H1 (cell line): ENCODE measurements at regions not wholly inside any gene's neighbourhood (a gene's known extent, or its start where the extent isn't known, plus 50 kb on each side); places are given as distances from the start of the nearest gene placed in this dataset.

Source experiments
- CTCF ChIA-PET: fragments of 300-600 bp; sonication (Branson Sonifier 250); formaldehyde crosslinking; loops from one replicate; lab custom pipeline; 2021; ENCODE audit not compliant: partially characterized antibody; lab: Charles Lee
- POLR2A ChIA-PET: fragments of 300-600 bp; sonication (Branson Sonifier 250); formaldehyde crosslinking; loops from one replicate; lab custom pipeline; 2021; ENCODE audit warnings: inconsistent platforms; ENCODE audit not compliant: partially characterized antibody; lab: Charles Lee
- DNase-seq, 2 experiments: peaks; one replicate each; pipeline versions ENCODE4 v3.0.0 to v3.0.0-alpha.2; 2010 to 2022; ENCODE audit warnings: low spot score in 2 of 2, low read depth in 1 of 2, mixed read lengths in 1 of 2
- FAIRE-seq: peaks from 2 replicates; lab custom pipeline; 2011; peaks lifted over from hg19 to GRCh38; lab: Jason Lieb, UNC
- H2AFZ ChIP-seq: 2 replicates; pipeline ENCODE4 v1.8.1; 2012; ENCODE audit warnings: low read length, inconsistent platforms
- H2AK5ac ChIP-seq: 2 replicates; pipeline ENCODE4 v1.6.1; 2013; ENCODE audit warnings: low read depth, low read length
- H2BK120ac ChIP-seq: replicated peaks from 2 replicates; pipeline ENCODE3; 2013; ENCODE audit warnings: low read depth, low read length, inconsistent platforms
- H2BK12ac ChIP-seq: 2 replicates; pipeline ENCODE4 v1.6.1; 2013; ENCODE audit warnings: low read depth, low read length
- H2BK15ac ChIP-seq: 2 replicates; pipeline ENCODE4 v1.6.1; 2013; ENCODE audit warnings: low read length
- H2BK20ac ChIP-seq: 2 replicates; pipeline ENCODE4 v1.6.1; 2013; ENCODE audit warnings: low read length
- H2BK5ac ChIP-seq: 2 replicates; pipeline ENCODE4 v1.6.1; 2013; ENCODE audit warnings: low read depth, low read length
- H3K14ac ChIP-seq: 2 replicates; pipeline ENCODE4 v1.6.1; 2013; ENCODE audit warnings: inconsistent platforms; ENCODE audit not compliant: insufficient read length
- H3K18ac ChIP-seq: 2 replicates; pipeline ENCODE4 v1.6.1; 2013; ENCODE audit warnings: low read length; ENCODE audit errors: extremely low read depth
- H3K23ac ChIP-seq: 2 replicates; pipeline ENCODE4 v1.6.1; 2013; ENCODE audit warnings: inconsistent platforms; ENCODE audit not compliant: insufficient read length
- H3K23me2 ChIP-seq: 2 replicates; pipeline ENCODE4 v1.6.1; 2013; ENCODE audit warnings: low read depth, low read length
- H3K27ac ChIP-seq: 2 replicates; pipeline ENCODE4 v1.6.1; 2011; ENCODE audit warnings: low read depth, low read length, inconsistent platforms
- H3K27me3 ChIP-seq, 4 experiments: replicated peaks in 1 of 4; 1 replicate in 1 of 4; 2 replicates in 3 of 4; pipeline versions ENCODE4 v1.6.1 to v1.8.1; 2011 to 2013; ENCODE audit warnings: low read length in 3 of 4, mild to moderate bottlenecking in 3 of 4, inconsistent platforms in 2 of 4, mixed read lengths in 2 of 4, moderate library complexity in 1 of 4; ENCODE audit not compliant: control insufficient read depth in 3 of 4, insufficient read depth in 3 of 4; ENCODE audit errors: extremely low read depth in 1 of 4
- H3K36me3 ChIP-seq, 4 experiments: 2 replicates each; pipeline versions ENCODE4 v1.6.1 to v1.8.1; 2011 to 2013; ENCODE audit warnings: mild to moderate bottlenecking in 4 of 4, low read length in 3 of 4, moderate library complexity in 2 of 4, control low read depth in 1 of 4, inconsistent platforms in 1 of 4; ENCODE audit not compliant: insufficient read depth in 4 of 4, control insufficient read depth in 2 of 4
- H3K4ac ChIP-seq: replicated peaks from 2 replicates; pipeline ENCODE3; 2013; ENCODE audit warnings: low read length, low read depth, mixed read lengths, inconsistent platforms; ENCODE audit not compliant: insufficient read length
- H3K4me1 ChIP-seq, 4 experiments: replicated peaks in 1 of 4; 1 replicate in 1 of 4; 2 replicates in 3 of 4; pipeline versions ENCODE4 v1.6.1 to v1.8.1; 2011 to 2013; ENCODE audit warnings: low read length in 3 of 4, inconsistent platforms in 2 of 4, mixed read lengths in 1 of 4; ENCODE audit not compliant: insufficient read depth in 4 of 4, control insufficient read depth in 3 of 4
- H3K4me2 ChIP-seq, 2 experiments: 2 replicates each; pipeline versions ENCODE4 v1.6.1 to v1.8.1; 2011 to 2013; ENCODE audit warnings: low read depth in 2 of 2, low read length in 2 of 2, control low read depth in 1 of 2, inconsistent platforms in 1 of 2, mild to moderate bottlenecking in 1 of 2; ENCODE audit not compliant: insufficient read depth in 1 of 2
- H3K4me3 ChIP-seq, 4 experiments: fragments of 200-600, 300-600 bp in 1 of 4; sonication (generic), shearing (Covaris generic), sonication (Bioruptor Twin) in 1 of 4; 2 replicates each; pipeline versions ENCODE4 v1.5.1 to v1.8.1; 2011 to 2016; ENCODE audit warnings: low read length in 4 of 4, low read depth in 3 of 4, control low read depth in 2 of 4, inconsistent platforms in 2 of 4, mild to moderate bottlenecking in 2 of 4, mixed read lengths in 1 of 4, moderate library complexity in 1 of 4; ENCODE audit not compliant: insufficient read depth in 2 of 4; ENCODE audit errors: extremely low read depth in 1 of 4
- H3K56ac ChIP-seq: replicated peaks from 2 replicates; pipeline ENCODE3; 2013; ENCODE audit warnings: low read depth, mild to moderate bottlenecking, mixed read lengths, low read length, inconsistent platforms; ENCODE audit not compliant: insufficient read length
- H3K79me1 ChIP-seq: 2 replicates; pipeline ENCODE4 v1.6.1; 2013; ENCODE audit warnings: low read depth, low read length, control low read depth
- H3K79me2 ChIP-seq, 2 experiments: 2 replicates each; pipeline versions ENCODE4 v1.6.1 to v1.8.1; 2012 to 2013; ENCODE audit warnings: low read length in 2 of 2, mild to moderate bottlenecking in 2 of 2, inconsistent platforms in 1 of 2; ENCODE audit not compliant: insufficient read depth in 2 of 2, control insufficient read depth in 1 of 2
- H3K9ac ChIP-seq, 4 experiments: replicated peaks in 1 of 4; 1 replicate in 1 of 4; 2 replicates in 3 of 4; pipeline versions ENCODE4 v1.6.1 to v1.8.1; 2011 to 2013; ENCODE audit warnings: low read depth in 3 of 4, low read length in 3 of 4, control low read depth in 2 of 4, mild to moderate bottlenecking in 2 of 4, moderate library complexity in 2 of 4, inconsistent platforms in 1 of 4; ENCODE audit errors: extremely low read depth in 1 of 4
- H3K9me3 ChIP-seq, 2 experiments: 2 replicates each; pipeline versions ENCODE4 v1.6.1 to v1.8.1; 2012 to 2013; ENCODE audit warnings: mild to moderate bottlenecking in 2 of 2, moderate library complexity in 2 of 2, control low read depth in 1 of 2, inconsistent platforms in 1 of 2, low read depth in 1 of 2, low read length in 1 of 2, mixed read lengths in 1 of 2; ENCODE audit not compliant: insufficient read depth in 2 of 2
- H4K20me1 ChIP-seq, 2 experiments: replicated peaks in 1 of 2; 2 replicates each; pipeline versions ENCODE3 to v1.8.1; 2011 to 2013; ENCODE audit warnings: inconsistent platforms in 2 of 2, low read length in 2 of 2, mild to moderate bottlenecking in 1 of 2; ENCODE audit not compliant: insufficient read depth in 2 of 2, control insufficient read depth in 1 of 2
- H4K5ac ChIP-seq: 2 replicates; pipeline ENCODE4 v1.6.1; 2013; ENCODE audit warnings: low read length, low read depth, mixed read lengths, inconsistent platforms; ENCODE audit not compliant: insufficient read length
- H4K8ac ChIP-seq: 2 replicates; pipeline ENCODE4 v1.8.0; 2013; ENCODE audit warnings: mild to moderate bottlenecking, moderate library complexity, low read length, inconsistent platforms; ENCODE audit not compliant: insufficient read depth; ENCODE audit errors: extremely low read depth
- H4K91ac ChIP-seq: replicated peaks from 2 replicates; pipeline ENCODE3; 2013; ENCODE audit warnings: low read length, mixed read lengths, inconsistent platforms; ENCODE audit not compliant: insufficient read length
- CBX5 ChIP-seq: fragments of 300-800, 300-1000 bp; sonication (generic); IDR thresholded peaks from 2 replicates; pipeline ENCODE4 v1.7.1; 2016; ENCODE audit warnings: antibody characterized with exemption, low read length, low read depth
- CBX8 ChIP-seq: fragments of 300-800, 300-1000 bp; sonication (generic); IDR thresholded peaks from 2 replicates; pipeline ENCODE4 v1.7.1; 2016; ENCODE audit warnings: low read depth, low read length, borderline replicate concordance
- CEBPB ChIP-seq: IDR thresholded peaks from 2 replicates; pipeline ENCODE4 v1.6.1; 2012; ENCODE audit warnings: low read depth, low read length
- E2F6 ChIP-seq: IDR thresholded peaks from 2 replicates; pipeline ENCODE4 v1.6.1; 2012; ENCODE audit warnings: inconsistent platforms
- EP300 ChIP-seq, 2 experiments: IDR thresholded peaks; 1 replicate in 1 of 2; 2 replicates in 1 of 2; pipeline ENCODE4 v1.6.1; 2011 to 2012; ENCODE audit warnings: low read depth in 2 of 2, low read length in 2 of 2, mild to moderate bottlenecking in 2 of 2, borderline replicate concordance in 1 of 2, inconsistent platforms in 1 of 2, moderate library complexity in 1 of 2
- JUND ChIP-seq: IDR thresholded peaks from 2 replicates; pipeline ENCODE4 v1.6.1; 2011; ENCODE audit warnings: mild to moderate bottlenecking, improper control_type of control experiment, low read length
- KDM1A ChIP-seq: fragments of 200-600, 300-600 bp; sonication (generic); IDR thresholded peaks from 2 replicates; pipeline ENCODE4 v1.7.1; 2016; ENCODE audit warnings: mild to moderate bottlenecking, low read length, borderline replicate concordance
- NRF1 ChIP-seq: IDR thresholded peaks from 2 replicates; pipeline ENCODE4 v1.6.1; 2011; ENCODE audit warnings: mild to moderate bottlenecking, low read depth, low read length, improper control_type of control experiment
- SAP30 ChIP-seq: fragments of 300-600 bp; sonication (generic); IDR thresholded peaks from 2 replicates; pipeline ENCODE4 v1.7.1; 2012; ENCODE audit warnings: low read length, moderate library complexity, mild to moderate bottlenecking, inconsistent platforms; ENCODE audit not compliant: insufficient read depth, insufficient replicate concordance
- SP1 ChIP-seq: IDR thresholded peaks from 2 replicates; pipeline ENCODE4 v1.6.1; 2011; ENCODE audit warnings: low read depth, low read length
- SP4 ChIP-seq: IDR thresholded peaks from 2 replicates; pipeline ENCODE4 v1.6.1; 2012; ENCODE audit warnings: low read length, inconsistent platforms
- SUZ12 ChIP-seq: fragments of 200-600 bp; sonication (generic); IDR thresholded peaks from 2 replicates; pipeline ENCODE4 v1.6.1; 2012; ENCODE audit warnings: mild to moderate bottlenecking, inconsistent platforms, low read length, moderate library complexity, mixed read lengths
- TEAD4 ChIP-seq: IDR thresholded peaks from 2 replicates; pipeline ENCODE4 v1.6.1; 2012; ENCODE audit warnings: low read depth, low read length, inconsistent platforms, mixed read lengths
- USF2 ChIP-seq: IDR thresholded peaks from 2 replicates; pipeline ENCODE4 v1.6.1; 2011; ENCODE audit warnings: low read length, improper control_type of control experiment

GRCh38 chr13:73195091-73195490 lies 136.3 kb downstream of the KLF5 start:
- FAIRE-seq (no peak), DNase-seq (no peak)
- H3K27ac ChIP-seq = no peak overlapping the region
- no peaks in the 10 kb centered on the region; a peak in 1 of 8 replicates for H3K36me3 ChIP-seq
- no peak overlapping the region for H2BK20ac ChIP-seq
- H4K91ac ChIP-seq = no peak overlapping the region
- H2BK120ac ChIP-seq = no peak overlapping the region
- no peaks in the 10 kb centered on the region for H3K79me2 ChIP-seq
- TF ChIP-seq TEAD4 (no peak), CEBPB (no peak), CBX8 (no peak), EP300 (IDR thresholded peaks at IDR 0.05; ENCODE audit: borderline replicate concordance in 1 of 2, low read depth in 2 of 2, low read length in 2 of 2) (no peak), JUND (no peak), E2F6 (no peak), SP4 (no peak), SUZ12 (no peak), USF2 (no peak), SAP30 (no peak), NRF1 (no peak), SP1 (no peak), CBX5 (no peak), KDM1A (no peak)
- H3K9me3 ChIP-seq = no peaks in the 10 kb centered on the region
- no peaks in the 10 kb centered on the region for H3K27me3 ChIP-seq
- no peak overlapping the region for H3K9ac ChIP-seq
- no peak overlapping the region for H4K5ac ChIP-seq
- no peak overlapping the region for H3K23ac ChIP-seq
- no peaks in the 10 kb centered on the region for H4K20me1 ChIP-seq
- CTCF ChIA-PET = interaction anchor here (0.6 kb wide), 1 partner anchor 9 kb away, joined by 3 read pairs; no protein-coding TSS in a partner anchor
- no peak overlapping the region for H2BK5ac ChIP-seq
- no peaks in the 10 kb centered on the region for H3K79me1 ChIP-seq
- no peak overlapping the region for H3K4me3 ChIP-seq
- H2AFZ ChIP-seq = no peak overlapping the region
- no peak overlapping the region for H2AK5ac ChIP-seq
- H3K56ac ChIP-seq = no peak overlapping the region
- no peak overlapping the region for H2BK12ac ChIP-seq
- H2BK15ac ChIP-seq = no peak overlapping the region
- no peaks in the 10 kb centered on the region for H3K23me2 ChIP-seq
- H3K4me2 ChIP-seq = no peak overlapping the region
- POLR2A ChIA-PET = no interaction called here
- no peaks in the 10 kb centered on the region; a peak in 1 of 7 replicates for H3K4me1 ChIP-seq
- H3K4ac ChIP-seq = no peak overlapping the region
- no peak overlapping the region for H3K18ac ChIP-seq
- no peak overlapping the region for H4K8ac ChIP-seq
- no peak overlapping the region for H3K14ac ChIP-seq
